Calu3 (cell line): ENCODE measurements at regions not wholly inside any gene's neighbourhood (a gene's known extent, or its start where the extent isn't known, plus 50 kb on each side); places are given as distances from the start of the nearest gene placed in this dataset.

Source experiments
- BruUV-seq: library from RNA; stranded (reverse); fragments of 400-500 nt; replicated peaks from 2 replicates; lab custom pipeline; 2021; lab: Mats Ljungman, UMichigan
- CTCF ChIA-PET: fragments of 300-600 bp; sonication (Branson Sonifier 250); formaldehyde crosslinking; loops from one replicate; lab custom pipeline; 2022; ENCODE audit warnings: antibody characterized with exemption; lab: Charles Lee
- DNase-seq: peaks from one replicate; pipeline ENCODE4 v3.0.0; 2022
- H3K27ac Mint-ChIP-seq: one replicate; pipeline ENCODE4 v1.8.0; 2022; ENCODE audit warnings: mixed read lengths; ENCODE audit not compliant: unreplicated experiment
- H3K27me3 Mint-ChIP-seq: one replicate; pipeline ENCODE4 v1.8.0; 2022; ENCODE audit warnings: mixed read lengths; ENCODE audit not compliant: unreplicated experiment
- H3K36me3 Mint-ChIP-seq: one replicate; pipeline ENCODE4 v1.8.0; 2022; ENCODE audit warnings: mild to moderate bottlenecking, moderate library complexity, mixed read lengths; ENCODE audit not compliant: insufficient read depth, unreplicated experiment
- H3K4me1 Mint-ChIP-seq: one replicate; pipeline ENCODE4 v1.8.0; 2022; ENCODE audit warnings: mild to moderate bottlenecking, low read depth, mixed read lengths; ENCODE audit not compliant: unreplicated experiment
- H3K4me3 Mint-ChIP-seq: one replicate; pipeline ENCODE4 v1.8.0; 2022; ENCODE audit warnings: mild to moderate bottlenecking, low read depth, moderate library complexity, mixed read lengths; ENCODE audit not compliant: unreplicated experiment
- H3K9me3 Mint-ChIP-seq: one replicate; pipeline ENCODE4 v1.8.0; 2022; ENCODE audit warnings: low read depth, mixed read lengths; ENCODE audit not compliant: unreplicated experiment
- intact Hi-C: fragments of 100-400 bp; cut with micrococcal nuclease; formaldehyde crosslinking; loops from one replicate; pipeline ENCODE4 v1.10.0; 2022; ENCODE audit not compliant: unreplicated experiment
- TF ChIP-seq, protein P1 (sequence below): fragments of 200-600 bp; IDR thresholded peaks from one replicate; pipeline ENCODE4 v1.8.0; 2022; ENCODE audit warnings: antibody characterized with exemption; ENCODE audit not compliant: unreplicated experiment

DNA sequence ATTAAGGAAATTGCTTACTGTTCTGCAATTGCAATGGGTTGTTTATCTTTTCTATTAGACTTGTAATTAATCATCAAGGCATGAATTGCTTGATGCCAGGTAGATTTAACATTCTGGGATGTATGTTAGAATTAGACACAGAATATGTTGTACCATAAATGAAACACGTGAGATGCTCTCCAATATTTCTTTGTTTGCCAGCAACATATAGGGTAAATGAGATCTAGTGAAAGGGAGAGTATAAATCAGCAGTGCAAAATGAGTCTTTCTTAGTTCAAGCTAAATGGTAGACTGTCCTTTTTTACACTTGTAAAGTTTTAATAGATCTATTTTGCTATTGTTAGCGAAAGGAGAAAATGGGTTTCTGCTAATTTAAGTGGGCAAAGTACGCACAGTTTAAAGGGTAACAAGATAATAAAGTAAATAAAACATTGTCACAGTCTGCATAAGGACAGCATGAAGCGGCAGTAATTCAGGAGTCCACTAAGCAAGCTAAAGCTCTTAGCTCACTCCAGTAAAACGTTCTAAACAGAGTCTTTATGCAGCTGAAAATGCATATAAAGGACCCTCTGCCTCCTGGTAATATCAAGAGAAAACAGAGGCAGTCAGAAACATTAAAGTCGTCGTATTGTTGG, 1137.1 kb downstream of the OLFM4 start:
- H3K4me3 Mint-ChIP-seq = no peak overlapping the region
- TF ChIP-seq, protein P1, sequence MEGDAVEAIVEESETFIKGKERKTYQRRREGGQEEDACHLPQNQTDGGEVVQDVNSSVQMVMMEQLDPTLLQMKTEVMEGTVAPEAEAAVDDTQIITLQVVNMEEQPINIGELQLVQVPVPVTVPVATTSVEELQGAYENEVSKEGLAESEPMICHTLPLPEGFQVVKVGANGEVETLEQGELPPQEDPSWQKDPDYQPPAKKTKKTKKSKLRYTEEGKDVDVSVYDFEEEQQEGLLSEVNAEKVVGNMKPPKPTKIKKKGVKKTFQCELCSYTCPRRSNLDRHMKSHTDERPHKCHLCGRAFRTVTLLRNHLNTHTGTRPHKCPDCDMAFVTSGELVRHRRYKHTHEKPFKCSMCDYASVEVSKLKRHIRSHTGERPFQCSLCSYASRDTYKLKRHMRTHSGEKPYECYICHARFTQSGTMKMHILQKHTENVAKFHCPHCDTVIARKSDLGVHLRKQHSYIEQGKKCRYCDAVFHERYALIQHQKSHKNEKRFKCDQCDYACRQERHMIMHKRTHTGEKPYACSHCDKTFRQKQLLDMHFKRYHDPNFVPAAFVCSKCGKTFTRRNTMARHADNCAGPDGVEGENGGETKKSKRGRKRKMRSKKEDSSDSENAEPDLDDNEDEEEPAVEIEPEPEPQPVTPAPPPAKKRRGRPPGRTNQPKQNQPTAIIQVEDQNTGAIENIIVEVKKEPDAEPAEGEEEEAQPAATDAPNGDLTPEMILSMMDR = no peak
- BruUV-seq = no TSS peak
- intact Hi-C loops = no loop called here
- no peak for DNase-seq
- CTCF ChIA-PET = no interaction called here
- H3K9me3 Mint-ChIP-seq = peaks cover 4% of the 10 kb centered on the region
- no peaks in the 10 kb centered on the region for H3K36me3 Mint-ChIP-seq
- H3K27ac Mint-ChIP-seq = no peak overlapping the region
- no peaks in the 10 kb centered on the region for H3K4me1 Mint-ChIP-seq
- no peaks in the 10 kb centered on the region for H3K27me3 Mint-ChIP-seq

DNA sequence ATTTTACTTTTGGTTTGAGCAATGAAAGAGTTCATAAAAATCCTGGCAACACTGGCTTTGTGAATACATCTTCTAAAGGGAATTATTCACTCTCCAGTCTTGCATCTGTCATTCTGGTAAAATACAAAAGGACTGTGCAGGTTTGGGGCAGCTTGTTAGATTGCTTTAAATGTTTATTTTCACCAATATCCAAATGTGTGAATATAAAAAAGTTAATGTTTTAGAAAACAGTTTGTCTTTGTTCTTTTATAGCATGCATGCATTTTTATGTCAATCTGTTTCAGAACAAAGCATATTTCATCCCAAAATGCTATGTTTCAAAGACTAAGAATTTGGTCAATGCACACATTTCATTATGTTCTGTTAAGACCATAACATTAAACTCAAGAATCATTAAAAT, 1145.4 kb downstream of the OLFM4 start:
- Mint-ChIP-seq H3K9me3 (peaks cover 3% of the 10 kb centered on the region), H3K4me1 (no peaks in the 10 kb centered on the region), H3K27me3 (no peaks in the 10 kb centered on the region), H3K4me3 (no peak overlapping the region), H3K36me3 (no peaks in the 10 kb centered on the region), H3K27ac (no peak overlapping the region)
- DNase-seq = no peak
- CTCF ChIA-PET = no interaction called here
- TF ChIP-seq, protein P1 = no peak
- intact Hi-C loops = no loop called here
- BruUV-seq = no TSS peak

DNA sequence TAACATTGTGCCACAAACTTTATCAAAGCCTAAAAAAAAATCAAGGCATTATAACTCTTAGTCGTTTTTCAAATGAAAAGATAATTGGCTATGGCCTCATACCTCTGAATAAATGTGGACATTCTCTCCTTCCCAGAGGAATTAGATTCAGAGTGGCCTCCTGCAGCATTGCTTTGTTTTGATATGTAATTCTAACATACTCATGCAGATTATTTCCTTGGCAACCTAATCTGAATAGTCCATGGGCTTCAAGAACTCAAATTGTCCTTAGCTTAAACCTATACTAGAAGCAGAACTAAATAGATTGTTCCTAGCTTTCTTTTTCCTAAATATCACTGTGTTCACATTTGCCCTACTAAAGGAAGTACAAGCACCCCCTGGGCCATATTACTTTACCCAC, 1146.9 kb downstream of the OLFM4 start:
- Mint-ChIP-seq H3K4me3 (no peak overlapping the region), H3K36me3 (no peaks in the 10 kb centered on the region), H3K4me1 (no peaks in the 10 kb centered on the region), H3K27ac (no peak overlapping the region), H3K9me3 (peaks cover 7% of the 10 kb centered on the region), H3K27me3 (no peaks in the 10 kb centered on the region)
- TF ChIP-seq, protein P1 = no peak
- no peak for DNase-seq
- BruUV-seq = no TSS peak
- intact Hi-C loops = no loop called here
- CTCF ChIA-PET = interaction anchor here (0.6 kb wide), 1 partner anchor 24 kb away, joined by 3 read pairs; no protein-coding TSS in a partner anchor

DNA sequence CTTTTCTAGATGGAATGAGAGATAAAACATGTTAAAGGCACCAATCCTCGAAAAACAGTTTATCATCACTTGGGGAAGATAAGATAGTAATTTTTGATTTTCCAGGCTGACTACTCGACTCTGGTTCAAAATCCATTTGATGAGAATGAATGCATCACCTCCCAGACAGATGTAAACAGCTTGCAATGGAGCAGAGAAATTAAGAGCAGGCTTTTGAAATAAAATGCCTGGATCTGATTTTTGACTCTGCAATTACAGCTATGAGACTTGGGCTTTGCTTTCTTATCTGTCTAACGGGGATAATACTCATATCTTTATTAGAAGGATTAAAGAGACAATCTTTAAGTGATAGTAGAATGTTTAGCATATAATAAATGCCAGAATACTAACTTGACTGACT, 1148.9 kb downstream of the OLFM4 start:
- no peaks in the 10 kb centered on the region for H3K4me1 Mint-ChIP-seq
- TF ChIP-seq, protein P1 = no peak
- CTCF ChIA-PET = no interaction called here
- H3K27ac Mint-ChIP-seq = no peak overlapping the region
- H3K36me3 Mint-ChIP-seq = no peaks in the 10 kb centered on the region
- intact Hi-C loops = no loop called here
- no peak overlapping the region for H3K4me3 Mint-ChIP-seq
- BruUV-seq = no TSS peak
- DNase-seq = no peak
- H3K27me3 Mint-ChIP-seq = no peaks in the 10 kb centered on the region
- peaks cover 5% of the 10 kb centered on the region for H3K9me3 Mint-ChIP-seq
